H1 (cell line): ENCODE measurements at regions not wholly inside any gene's neighbourhood (a gene's known extent, or its start where the extent isn't known, plus 50 kb on each side); places are given as distances from the start of the nearest gene placed in this dataset.

ENCODE experiments used
- CTCF ChIA-PET: fragments of 300-600 bp; sonication (Branson Sonifier 250); formaldehyde crosslinking; loops from one replicate; lab custom pipeline; 2021; ENCODE audit not compliant: partially characterized antibody; lab: Charles Lee
- POLR2A ChIA-PET: fragments of 300-600 bp; sonication (Branson Sonifier 250); formaldehyde crosslinking; loops from one replicate; lab custom pipeline; 2021; ENCODE audit warnings: inconsistent platforms; ENCODE audit not compliant: partially characterized antibody; lab: Charles Lee
- DNase-seq, 2 experiments: peaks; one replicate each; pipeline versions ENCODE4 v3.0.0 to v3.0.0-alpha.2; 2010 to 2022; ENCODE audit warnings: low spot score in 2 of 2, low read depth in 1 of 2, mixed read lengths in 1 of 2
- FAIRE-seq: peaks from 2 replicates; lab custom pipeline; 2011; peaks lifted over from hg19 to GRCh38; lab: Jason Lieb, UNC
- H2AFZ ChIP-seq: 2 replicates; pipeline ENCODE4 v1.8.1; 2012; ENCODE audit warnings: low read length, inconsistent platforms
- H2AK5ac ChIP-seq: 2 replicates; pipeline ENCODE4 v1.6.1; 2013; ENCODE audit warnings: low read depth, low read length
- H2BK120ac ChIP-seq: replicated peaks from 2 replicates; pipeline ENCODE3; 2013; ENCODE audit warnings: low read depth, low read length, inconsistent platforms
- H2BK12ac ChIP-seq: 2 replicates; pipeline ENCODE4 v1.6.1; 2013; ENCODE audit warnings: low read depth, low read length
- H2BK15ac ChIP-seq: 2 replicates; pipeline ENCODE4 v1.6.1; 2013; ENCODE audit warnings: low read length
- H2BK20ac ChIP-seq: 2 replicates; pipeline ENCODE4 v1.6.1; 2013; ENCODE audit warnings: low read length
- H2BK5ac ChIP-seq: 2 replicates; pipeline ENCODE4 v1.6.1; 2013; ENCODE audit warnings: low read depth, low read length
- H3K14ac ChIP-seq: 2 replicates; pipeline ENCODE4 v1.6.1; 2013; ENCODE audit warnings: inconsistent platforms; ENCODE audit not compliant: insufficient read length
- H3K18ac ChIP-seq: 2 replicates; pipeline ENCODE4 v1.6.1; 2013; ENCODE audit warnings: low read length; ENCODE audit errors: extremely low read depth
- H3K23ac ChIP-seq: 2 replicates; pipeline ENCODE4 v1.6.1; 2013; ENCODE audit warnings: inconsistent platforms; ENCODE audit not compliant: insufficient read length
- H3K23me2 ChIP-seq: 2 replicates; pipeline ENCODE4 v1.6.1; 2013; ENCODE audit warnings: low read depth, low read length
- H3K27ac ChIP-seq: 2 replicates; pipeline ENCODE4 v1.6.1; 2011; ENCODE audit warnings: low read depth, low read length, inconsistent platforms
- H3K27me3 ChIP-seq, 4 experiments: replicated peaks in 1 of 4; 1 replicate in 1 of 4; 2 replicates in 3 of 4; pipeline versions ENCODE4 v1.6.1 to v1.8.1; 2011 to 2013; ENCODE audit warnings: low read length in 3 of 4, mild to moderate bottlenecking in 3 of 4, inconsistent platforms in 2 of 4, mixed read lengths in 2 of 4, moderate library complexity in 1 of 4; ENCODE audit not compliant: control insufficient read depth in 3 of 4, insufficient read depth in 3 of 4; ENCODE audit errors: extremely low read depth in 1 of 4
- H3K36me3 ChIP-seq, 4 experiments: 2 replicates each; pipeline versions ENCODE4 v1.6.1 to v1.8.1; 2011 to 2013; ENCODE audit warnings: mild to moderate bottlenecking in 4 of 4, low read length in 3 of 4, moderate library complexity in 2 of 4, control low read depth in 1 of 4, inconsistent platforms in 1 of 4; ENCODE audit not compliant: insufficient read depth in 4 of 4, control insufficient read depth in 2 of 4
- H3K4ac ChIP-seq: replicated peaks from 2 replicates; pipeline ENCODE3; 2013; ENCODE audit warnings: low read length, low read depth, mixed read lengths, inconsistent platforms; ENCODE audit not compliant: insufficient read length
- H3K4me1 ChIP-seq, 4 experiments: replicated peaks in 1 of 4; 1 replicate in 1 of 4; 2 replicates in 3 of 4; pipeline versions ENCODE4 v1.6.1 to v1.8.1; 2011 to 2013; ENCODE audit warnings: low read length in 3 of 4, inconsistent platforms in 2 of 4, mixed read lengths in 1 of 4; ENCODE audit not compliant: insufficient read depth in 4 of 4, control insufficient read depth in 3 of 4
- H3K4me2 ChIP-seq, 2 experiments: 2 replicates each; pipeline versions ENCODE4 v1.6.1 to v1.8.1; 2011 to 2013; ENCODE audit warnings: low read depth in 2 of 2, low read length in 2 of 2, control low read depth in 1 of 2, inconsistent platforms in 1 of 2, mild to moderate bottlenecking in 1 of 2; ENCODE audit not compliant: insufficient read depth in 1 of 2
- H3K4me3 ChIP-seq, 4 experiments: fragments of 200-600, 300-600 bp in 1 of 4; sonication (generic), shearing (Covaris generic), sonication (Bioruptor Twin) in 1 of 4; 2 replicates each; pipeline versions ENCODE4 v1.5.1 to v1.8.1; 2011 to 2016; ENCODE audit warnings: low read length in 4 of 4, low read depth in 3 of 4, control low read depth in 2 of 4, inconsistent platforms in 2 of 4, mild to moderate bottlenecking in 2 of 4, mixed read lengths in 1 of 4, moderate library complexity in 1 of 4; ENCODE audit not compliant: insufficient read depth in 2 of 4; ENCODE audit errors: extremely low read depth in 1 of 4
- H3K56ac ChIP-seq: replicated peaks from 2 replicates; pipeline ENCODE3; 2013; ENCODE audit warnings: low read depth, mild to moderate bottlenecking, mixed read lengths, low read length, inconsistent platforms; ENCODE audit not compliant: insufficient read length
- H3K79me1 ChIP-seq: 2 replicates; pipeline ENCODE4 v1.6.1; 2013; ENCODE audit warnings: low read depth, low read length, control low read depth
- H3K79me2 ChIP-seq, 2 experiments: 2 replicates each; pipeline versions ENCODE4 v1.6.1 to v1.8.1; 2012 to 2013; ENCODE audit warnings: low read length in 2 of 2, mild to moderate bottlenecking in 2 of 2, inconsistent platforms in 1 of 2; ENCODE audit not compliant: insufficient read depth in 2 of 2, control insufficient read depth in 1 of 2
- H3K9ac ChIP-seq, 4 experiments: replicated peaks in 1 of 4; 1 replicate in 1 of 4; 2 replicates in 3 of 4; pipeline versions ENCODE4 v1.6.1 to v1.8.1; 2011 to 2013; ENCODE audit warnings: low read depth in 3 of 4, low read length in 3 of 4, control low read depth in 2 of 4, mild to moderate bottlenecking in 2 of 4, moderate library complexity in 2 of 4, inconsistent platforms in 1 of 4; ENCODE audit errors: extremely low read depth in 1 of 4
- H3K9me3 ChIP-seq, 2 experiments: 2 replicates each; pipeline versions ENCODE4 v1.6.1 to v1.8.1; 2012 to 2013; ENCODE audit warnings: mild to moderate bottlenecking in 2 of 2, moderate library complexity in 2 of 2, control low read depth in 1 of 2, inconsistent platforms in 1 of 2, low read depth in 1 of 2, low read length in 1 of 2, mixed read lengths in 1 of 2; ENCODE audit not compliant: insufficient read depth in 2 of 2
- H4K20me1 ChIP-seq, 2 experiments: replicated peaks in 1 of 2; 2 replicates each; pipeline versions ENCODE3 to v1.8.1; 2011 to 2013; ENCODE audit warnings: inconsistent platforms in 2 of 2, low read length in 2 of 2, mild to moderate bottlenecking in 1 of 2; ENCODE audit not compliant: insufficient read depth in 2 of 2, control insufficient read depth in 1 of 2
- H4K5ac ChIP-seq: 2 replicates; pipeline ENCODE4 v1.6.1; 2013; ENCODE audit warnings: low read length, low read depth, mixed read lengths, inconsistent platforms; ENCODE audit not compliant: insufficient read length
- H4K8ac ChIP-seq: 2 replicates; pipeline ENCODE4 v1.8.0; 2013; ENCODE audit warnings: mild to moderate bottlenecking, moderate library complexity, low read length, inconsistent platforms; ENCODE audit not compliant: insufficient read depth; ENCODE audit errors: extremely low read depth
- H4K91ac ChIP-seq: replicated peaks from 2 replicates; pipeline ENCODE3; 2013; ENCODE audit warnings: low read length, mixed read lengths, inconsistent platforms; ENCODE audit not compliant: insufficient read length
- EGR1 ChIP-seq: IDR thresholded peaks from 2 replicates; pipeline ENCODE4 v1.6.1; 2011; ENCODE audit warnings: low read depth, low read length, borderline replicate concordance
- FOSL1 ChIP-seq: IDR thresholded peaks from 2 replicates; pipeline ENCODE4 v1.6.1; 2011; ENCODE audit warnings: mild to moderate bottlenecking, low read depth, low read length, moderate library complexity; ENCODE audit not compliant: insufficient read depth
- JUND ChIP-seq: IDR thresholded peaks from 2 replicates; pipeline ENCODE4 v1.6.1; 2011; ENCODE audit warnings: mild to moderate bottlenecking, improper control_type of control experiment, low read length
- NANOG ChIP-seq: IDR thresholded peaks from 2 replicates; pipeline ENCODE4 v1.6.1; 2011; ENCODE audit warnings: low read length, low read depth, mild to moderate bottlenecking, inconsistent platforms; ENCODE audit not compliant: insufficient read depth, poor library complexity, severe bottlenecking
- SAP30 ChIP-seq: fragments of 300-600 bp; sonication (generic); IDR thresholded peaks from 2 replicates; pipeline ENCODE4 v1.7.1; 2012; ENCODE audit warnings: low read length, moderate library complexity, mild to moderate bottlenecking, inconsistent platforms; ENCODE audit not compliant: insufficient read depth, insufficient replicate concordance
- SIX5 ChIP-seq: IDR thresholded peaks from 2 replicates; pipeline ENCODE4 v1.6.1; 2011; ENCODE audit warnings: mild to moderate bottlenecking, low read depth, low read length
- SUZ12 ChIP-seq: fragments of 200-600 bp; sonication (generic); IDR thresholded peaks from 2 replicates; pipeline ENCODE4 v1.6.1; 2012; ENCODE audit warnings: mild to moderate bottlenecking, inconsistent platforms, low read length, moderate library complexity, mixed read lengths
- WGBS, 2 experiments: shearing (Covaris generic) in 1 of 2; methylation state at CpG; one replicate each; pipeline versions ENCODE4 v1.1.6 to v1.1.7; 2013 to 2015; ENCODE audit warnings: low lambda C conversion rate in 2 of 2, mixed read lengths in 2 of 2, inconsistent platforms in 1 of 2, low coverage in 1 of 2, missing lambda C conversion rate in 1 of 2; ENCODE audit not compliant: insufficient replicate concordance in 2 of 2, insufficient coverage in 1 of 2, insufficient read length in 1 of 2; ENCODE audit errors: extremely low coverage in 1 of 2, missing lambda C conversion rate in 1 of 2; 5-methylcytosine and 5-hydroxymethylcytosine counted together
- TF ChIP-seq, protein P1 (sequence below): IDR thresholded peaks from 2 replicates; pipeline ENCODE4 v1.6.1; 2011; ENCODE audit warnings: low read length, improper control_type of control experiment

DNA sequence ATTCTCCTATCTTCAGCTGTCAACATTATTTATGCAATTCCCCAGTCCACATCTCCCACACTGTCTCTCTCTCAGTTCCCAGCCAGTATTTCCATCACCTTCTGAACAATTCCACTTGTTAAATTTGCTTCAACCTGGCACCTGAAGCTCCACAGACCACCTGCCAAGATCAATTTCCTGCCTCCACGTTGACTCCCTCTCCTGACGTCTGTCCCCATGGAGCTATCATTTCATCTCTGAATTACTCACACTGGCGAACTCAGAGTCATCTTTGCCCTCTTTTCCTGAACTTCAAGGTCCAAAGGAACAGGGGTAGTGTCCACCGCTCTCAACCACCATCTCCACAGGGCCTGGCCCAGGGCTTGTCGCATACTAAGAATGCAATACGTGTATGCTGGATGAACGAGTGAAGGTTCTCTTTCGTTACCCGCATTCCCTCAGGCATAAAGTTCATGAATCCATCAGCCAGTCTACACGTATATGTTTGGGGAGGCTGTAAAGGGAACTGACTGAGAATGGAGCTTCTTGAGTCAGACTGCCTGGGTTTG, 183.3 kb downstream of the JCAD start:
- Histone ChIP-seq H3K36me3 (no peaks in the 10 kb centered on the region), H2BK15ac (no peak overlapping the region), H4K8ac (no peak overlapping the region), H3K27ac (no peak overlapping the region), H3K23me2 (no peaks in the 10 kb centered on the region), H3K56ac (no peak overlapping the region), H3K23ac (no peak overlapping the region), H4K5ac (no peak overlapping the region), H3K4me3 (no peak overlapping the region), H3K4me2 (no peak overlapping the region), H3K79me1 (no peaks in the 10 kb centered on the region)
- WGBS, 2 experiments: 90% methylated on average over 10 of the region's 10 CpGs; no CpG with 5 or more reads in 1 of the 2 experiments
- TF ChIP-seq NANOG (no peak), JUND (no peak), FOSL1 (no peak), EGR1 (no peak), SIX5 (no peak), SAP30 (no peak), SUZ12 (no peak)
- TF ChIP-seq, protein P1, sequence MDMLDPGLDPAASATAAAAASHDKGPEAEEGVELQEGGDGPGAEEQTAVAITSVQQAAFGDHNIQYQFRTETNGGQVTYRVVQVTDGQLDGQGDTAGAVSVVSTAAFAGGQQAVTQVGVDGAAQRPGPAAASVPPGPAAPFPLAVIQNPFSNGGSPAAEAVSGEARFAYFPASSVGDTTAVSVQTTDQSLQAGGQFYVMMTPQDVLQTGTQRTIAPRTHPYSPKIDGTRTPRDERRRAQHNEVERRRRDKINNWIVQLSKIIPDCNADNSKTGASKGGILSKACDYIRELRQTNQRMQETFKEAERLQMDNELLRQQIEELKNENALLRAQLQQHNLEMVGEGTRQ: no peak
- TF ChIP-seq, all 59 proteins: peak for 0
- Histone ChIP-seq H3K4ac (no peak overlapping the region), H2BK120ac (no peak overlapping the region), H2BK5ac (no peak overlapping the region), H2AFZ (no peak overlapping the region), H4K91ac (no peak overlapping the region), H2BK12ac (no peak overlapping the region), H3K4me1 (no peaks in the 10 kb centered on the region), H3K14ac (no peak overlapping the region), H2BK20ac (no peak overlapping the region), H3K27me3 (no peaks in the 10 kb centered on the region), H2AK5ac (no peak overlapping the region), H3K9ac (no peak overlapping the region), H3K9me3 (no peaks in the 10 kb centered on the region), H4K20me1 (no peaks in the 10 kb centered on the region), H3K18ac (no peak overlapping the region), H3K79me2 (no peaks in the 10 kb centered on the region)
- FAIRE-seq (no peak), DNase-seq (no peak)
- ChIA-PET CTCF (interaction anchor here (1.0 kb wide), 1 partner anchor 23 kb away, joined by 3 read pairs; no protein-coding TSS in a partner anchor), POLR2A (no interaction called here)
